KMS-11 (cell line): ENCODE measurements at regions not wholly inside any gene's neighbourhood (a gene's known extent, or its start where the extent isn't known, plus 50 kb on each side); places are given as distances from the start of the nearest gene placed in this dataset.

Source experiments
- H2AFZ ChIP-seq: fragments of 200-600 bp; sonication (generic); 2 replicates; pipeline ENCODE4 v1.6.1; 2016; ENCODE audit warnings: antibody characterized with exemption, mixed run types, low read depth
- H3K27ac ChIP-seq: fragments of 200-600 bp; sonication (generic); 2 replicates; pipeline ENCODE4 v1.6.1; 2016; ENCODE audit warnings: mild to moderate bottlenecking, mixed run types
- H3K27me3 ChIP-seq: fragments of 200-600 bp; sonication (generic); 2 replicates; pipeline ENCODE4 v1.6.1; 2017; ENCODE audit warnings: mild to moderate bottlenecking, low read depth, mixed run types, moderate library complexity; ENCODE audit not compliant: insufficient read depth
- H3K36me3 ChIP-seq: fragments of 200-600 bp; sonication (generic); 2 replicates; pipeline ENCODE4 v1.6.1; 2017; ENCODE audit warnings: mild to moderate bottlenecking, mixed run types; ENCODE audit not compliant: insufficient read depth
- H3K4me1 ChIP-seq: fragments of 200-600 bp; sonication (generic); 2 replicates; pipeline ENCODE4 v1.6.1; 2016; ENCODE audit warnings: mild to moderate bottlenecking, low read depth, mixed run types; ENCODE audit not compliant: poor library complexity, severe bottlenecking
- H3K4me2 ChIP-seq: fragments of 200-600 bp; sonication (generic); 2 replicates; pipeline ENCODE4 v1.7.0; 2016; ENCODE audit warnings: mild to moderate bottlenecking, mixed run types
- H3K4me3 ChIP-seq: fragments of 200-600 bp; sonication (generic); IDR thresholded peaks from 2 replicates; pipeline ENCODE4 v1.6.1; 2017; ENCODE audit warnings: low read depth, low read length, mixed read lengths; ENCODE audit not compliant: insufficient read depth
- H3K79me2 ChIP-seq: fragments of 200-600 bp; sonication (generic); 2 replicates; pipeline ENCODE4 v1.6.1; 2016; ENCODE audit warnings: low read depth, mixed run types; ENCODE audit not compliant: insufficient read depth
- H3K9ac ChIP-seq: fragments of 200-600 bp; sonication (generic); 2 replicates; pipeline ENCODE4 v1.6.1; 2016; ENCODE audit warnings: mild to moderate bottlenecking, mixed run types
- H4K20me1 ChIP-seq: fragments of 200-600 bp; sonication (generic); 2 replicates; pipeline ENCODE4 v1.6.1; 2016; ENCODE audit warnings: mild to moderate bottlenecking, mixed run types; ENCODE audit not compliant: insufficient read depth
- CTCF ChIP-seq: fragments of 200-600 bp; sonication (generic); conservative IDR thresholded peaks from 2 replicates; pipeline ENCODE4 v1.6.1; 2017; ENCODE audit warnings: low read depth, mild to moderate bottlenecking, antibody characterized with exemption, low read length, moderate library complexity, mixed read lengths

DNA sequence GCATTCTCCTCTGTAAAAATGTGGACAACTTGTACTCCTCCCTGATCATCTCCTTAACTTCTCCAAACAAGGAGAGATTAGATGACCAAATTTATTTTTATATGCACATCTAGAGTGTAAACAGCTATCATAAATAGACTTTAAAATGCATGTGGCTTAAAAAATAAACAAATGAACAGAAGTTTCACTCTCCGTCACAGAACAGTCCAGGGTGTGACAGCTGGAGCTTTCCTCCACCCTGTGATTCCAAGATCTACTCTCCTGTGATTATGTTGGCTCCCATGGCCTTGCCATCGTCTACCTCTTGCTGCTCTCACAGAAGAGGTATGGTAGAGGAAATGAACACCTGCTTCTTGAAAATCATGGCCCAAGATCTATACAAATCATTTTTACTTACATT lies 560.2 kb downstream of the TOX3 start:
- Histone ChIP-seq H3K4me3 (no peak overlapping the region), H4K20me1 (no peaks in the 10 kb centered on the region), H3K4me2 (no peak overlapping the region), H3K79me2 (no peaks in the 10 kb centered on the region), H3K27ac (no peak overlapping the region), H3K4me1 (no peaks in the 10 kb centered on the region), H2AFZ (no peak overlapping the region), H3K36me3 (no peaks in the 10 kb centered on the region), H3K27me3 (no peaks in the 10 kb centered on the region), H3K9ac (no peak overlapping the region)
- no peak for TF ChIP-seq CTCF

DNA sequence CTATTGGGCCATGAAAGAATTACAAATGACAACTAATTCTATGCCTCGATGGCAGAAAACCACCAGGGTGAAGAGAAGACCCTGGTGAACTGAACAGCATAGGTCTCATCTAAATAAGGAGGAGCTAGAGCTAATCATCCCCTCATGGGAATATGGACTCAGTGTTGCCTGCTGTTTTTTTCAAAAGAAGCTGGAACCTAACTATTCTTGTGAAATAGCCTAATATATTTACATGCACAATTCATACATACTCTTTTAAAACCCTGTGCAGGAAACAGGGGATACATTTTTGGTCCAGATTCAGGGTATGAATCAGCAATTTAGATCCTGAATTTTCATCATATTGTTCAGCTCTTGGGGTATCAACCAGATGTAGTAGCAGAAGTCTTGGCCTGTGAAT lies 560.6 kb downstream of the TOX3 start:
- no peak overlapping the region for H3K4me3 ChIP-seq
- H2AFZ ChIP-seq = no peak overlapping the region
- H3K27ac ChIP-seq = no peak overlapping the region
- no peaks in the 10 kb centered on the region for H3K4me1 ChIP-seq
- no peaks in the 10 kb centered on the region for H3K79me2 ChIP-seq
- no peak overlapping the region for H3K9ac ChIP-seq
- no peaks in the 10 kb centered on the region for H3K27me3 ChIP-seq
- H3K36me3 ChIP-seq = no peaks in the 10 kb centered on the region
- no peak overlapping the region for H3K4me2 ChIP-seq
- H4K20me1 ChIP-seq = no peaks in the 10 kb centered on the region
- TF ChIP-seq CTCF = no peak

DNA sequence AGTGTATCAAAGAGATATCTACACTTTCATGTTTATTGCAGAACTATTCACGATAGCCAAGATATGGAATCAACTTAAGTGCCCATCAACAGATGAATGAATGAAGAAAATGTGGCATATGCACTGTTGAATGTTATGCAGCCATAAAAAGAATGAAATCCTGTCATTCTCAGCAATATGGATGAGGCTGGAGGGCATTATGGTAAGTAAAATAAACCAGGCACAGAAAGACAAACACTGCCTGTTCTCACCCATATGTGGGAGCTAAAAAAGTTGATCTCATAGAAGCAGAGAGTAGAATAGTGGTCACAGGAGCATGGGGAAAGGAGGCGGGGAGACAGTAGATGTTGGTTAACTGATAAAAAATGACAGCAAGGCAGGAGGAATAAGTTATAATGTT lies 561.8 kb downstream of the TOX3 start:
- Histone ChIP-seq H3K4me3 (no peak overlapping the region), H2AFZ (no peak overlapping the region), H3K27me3 (no peaks in the 10 kb centered on the region), H3K36me3 (no peaks in the 10 kb centered on the region), H3K27ac (no peak overlapping the region), H3K9ac (no peak overlapping the region), H3K79me2 (no peaks in the 10 kb centered on the region), H4K20me1 (no peaks in the 10 kb centered on the region), H3K4me2 (no peak overlapping the region), H3K4me1 (no peaks in the 10 kb centered on the region)
- TF ChIP-seq CTCF = no peak

GRCh38 chr16:51984395-51984794 lies 562.5 kb downstream of the TOX3 start:
- Histone ChIP-seq H3K36me3 (no peaks in the 10 kb centered on the region), H3K27me3 (no peaks in the 10 kb centered on the region), H3K79me2 (no peaks in the 10 kb centered on the region), H4K20me1 (no peaks in the 10 kb centered on the region), H3K27ac (no peak overlapping the region), H2AFZ (no peak overlapping the region), H3K4me3 (no peak overlapping the region), H3K4me1 (no peaks in the 10 kb centered on the region), H3K4me2 (no peak overlapping the region), H3K9ac (no peak overlapping the region)
- TF ChIP-seq CTCF = no peak
